ENCODE measurements at regions not wholly inside any gene's neighbourhood (a gene's known extent, or its start where the extent isn't known, plus 50 kb on each side); places are given as distances from the start of the nearest gene placed in this dataset.

GRCh38 chr15:25556136-25556535, 117.3 kb upstream of the UBE3A start:
- no peak overlapping the region for H3K4me3 ChIP-seq (ENCODE audit: insufficient read depth in 1 of 2, low read depth in 1 of 2, low read length in 2 of 2)
- no peak for DNase-seq
- H4K8ac ChIP-seq (ENCODE audit: low read length), result no peak overlapping the region
- no peak overlapping the region for H2AFZ ChIP-seq (ENCODE audit: low read depth, low read length)
- no peak overlapping the region for H3K4me2 ChIP-seq (ENCODE audit: low read length, poor library complexity, severe bottlenecking)
- no peak overlapping the region for H3K18ac ChIP-seq (ENCODE audit: low read depth in 1 of 2, low read length in 2 of 2)
- H2BK15ac ChIP-seq (ENCODE audit: low read depth, poor library complexity, severe bottlenecking), result no peak overlapping the region
- H3K9ac ChIP-seq (ENCODE audit: low read length), result no peak overlapping the region
- no peaks in the 10 kb centered on the region for H3K4me1 ChIP-seq (ENCODE audit: control insufficient read depth, insufficient read depth, low read depth, low read length)
- no peak overlapping the region for H4K91ac ChIP-seq (ENCODE audit: low read length)
- no peaks in the 10 kb centered on the region for H3K79me1 ChIP-seq (replicated peaks; ENCODE audit: low read length, poor library complexity, severe bottlenecking)
- no peak overlapping the region for H3K4ac ChIP-seq (ENCODE audit: low read depth in 1 of 2, low read length in 2 of 2)
- no peak overlapping the region for H2BK12ac ChIP-seq (ENCODE audit: low read length in 2 of 2)
- no peak overlapping the region for H2BK5ac ChIP-seq (ENCODE audit: low read depth, low read length, poor library complexity, severe bottlenecking)
- no peaks in the 10 kb centered on the region for H3K36me3 ChIP-seq (ENCODE audit: control insufficient read depth in 1 of 2, insufficient read depth in 2 of 2, low read depth in 1 of 2, low read length in 2 of 2)
- no peak overlapping the region for H3K27ac ChIP-seq (ENCODE audit: low read length, poor library complexity, severe bottlenecking)
- H2BK120ac ChIP-seq (ENCODE audit: low read depth, low read length), result no peak overlapping the region
- no peaks in the 10 kb centered on the region for H3K27me3 ChIP-seq (ENCODE audit: control insufficient read depth in 1 of 2, insufficient read depth in 1 of 2, low read length in 2 of 2)
- no peak overlapping the region for H3K23ac ChIP-seq (ENCODE audit: low read length in 2 of 2)
- no peaks in the 10 kb centered on the region for H3K9me3 ChIP-seq (ENCODE audit: control insufficient read depth, low read length)
- no peak overlapping the region for H2AK5ac ChIP-seq (ENCODE audit: low read length, severe bottlenecking)
- H3K14ac ChIP-seq (ENCODE audit: low read length in 2 of 2), result no peak overlapping the region

GRCh38 chr15:25554640-25555039, 115.8 kb upstream of the UBE3A start:
- 94% methylated on average over 9 of the region's 10 CpGs for WGBS
- Histone ChIP-seq H3K18ac (ENCODE audit: low read depth in 1 of 2, low read length in 2 of 2) (no peak overlapping the region), H3K4me3 (ENCODE audit: insufficient read depth in 1 of 2, low read depth in 1 of 2, low read length in 2 of 2) (no peak overlapping the region), H4K8ac (ENCODE audit: low read length) (no peak overlapping the region), H3K4me1 (ENCODE audit: control insufficient read depth, insufficient read depth, low read depth, low read length) (no peaks in the 10 kb centered on the region), H3K14ac (ENCODE audit: low read length in 2 of 2) (no peak overlapping the region), H2AK5ac (ENCODE audit: low read length, severe bottlenecking) (no peak overlapping the region), H3K79me1 (replicated peaks; ENCODE audit: low read length, poor library complexity, severe bottlenecking) (no peaks in the 10 kb centered on the region), H3K23ac (ENCODE audit: low read length in 2 of 2) (no peak overlapping the region), H3K27ac (ENCODE audit: low read length, poor library complexity, severe bottlenecking) (no peak overlapping the region), H3K9ac (ENCODE audit: low read length) (no peak overlapping the region), H3K4ac (ENCODE audit: low read depth in 1 of 2, low read length in 2 of 2) (no peak overlapping the region), H2BK5ac (ENCODE audit: low read depth, low read length, poor library complexity, severe bottlenecking) (no peak overlapping the region), H4K91ac (ENCODE audit: low read length) (no peak overlapping the region), H3K36me3 (ENCODE audit: control insufficient read depth in 1 of 2, insufficient read depth in 2 of 2, low read depth in 1 of 2, low read length in 2 of 2) (no peaks in the 10 kb centered on the region), H2BK12ac (ENCODE audit: low read length in 2 of 2) (no peak overlapping the region), H3K27me3 (ENCODE audit: control insufficient read depth in 1 of 2, insufficient read depth in 1 of 2, low read length in 2 of 2) (no peaks in the 10 kb centered on the region), H3K4me2 (ENCODE audit: low read length, poor library complexity, severe bottlenecking) (no peak overlapping the region), H2BK15ac (ENCODE audit: low read depth, poor library complexity, severe bottlenecking) (no peak overlapping the region), H2BK120ac (ENCODE audit: low read depth, low read length) (no peak overlapping the region), H2AFZ (ENCODE audit: low read depth, low read length) (no peak overlapping the region), H3K9me3 (ENCODE audit: control insufficient read depth, low read length) (no peaks in the 10 kb centered on the region)
- no peak for DNase-seq

GRCh38 chr15:25548600-25548999, 109.8 kb upstream of the UBE3A start:
- DNase-seq, result no peak
- no peak overlapping the region for H4K8ac ChIP-seq (ENCODE audit: low read length)
- H3K27ac ChIP-seq (ENCODE audit: low read length, poor library complexity, severe bottlenecking), result no peak overlapping the region
- H3K18ac ChIP-seq (ENCODE audit: low read depth in 1 of 2, low read length in 2 of 2), result no peak overlapping the region
- no peak overlapping the region for H3K4ac ChIP-seq (ENCODE audit: low read depth in 1 of 2, low read length in 2 of 2)
- no peak overlapping the region for H3K4me2 ChIP-seq (ENCODE audit: low read length, poor library complexity, severe bottlenecking)
- H3K4me1 ChIP-seq (ENCODE audit: control insufficient read depth, insufficient read depth, low read depth, low read length), result no peaks in the 10 kb centered on the region
- no peak overlapping the region for H3K14ac ChIP-seq (ENCODE audit: low read length in 2 of 2)
- H2BK5ac ChIP-seq (ENCODE audit: low read depth, low read length, poor library complexity, severe bottlenecking), result no peak overlapping the region
- no peak overlapping the region for H2BK15ac ChIP-seq (ENCODE audit: low read depth, poor library complexity, severe bottlenecking)
- H3K4me3 ChIP-seq (ENCODE audit: insufficient read depth in 1 of 2, low read depth in 1 of 2, low read length in 2 of 2), result no peak overlapping the region
- no peak overlapping the region for H2AFZ ChIP-seq (ENCODE audit: low read depth, low read length)
- H3K23ac ChIP-seq (ENCODE audit: low read length in 2 of 2), result no peak overlapping the region
- H4K91ac ChIP-seq (ENCODE audit: low read length), result no peak overlapping the region
- H3K9ac ChIP-seq (ENCODE audit: low read length), result no peak overlapping the region
- no peaks in the 10 kb centered on the region for H3K9me3 ChIP-seq (ENCODE audit: control insufficient read depth, low read length)
- no peaks in the 10 kb centered on the region for H3K79me1 ChIP-seq (replicated peaks; ENCODE audit: low read length, poor library complexity, severe bottlenecking)
- H2BK12ac ChIP-seq (ENCODE audit: low read length in 2 of 2), result no peak overlapping the region
- H3K27me3 ChIP-seq (ENCODE audit: control insufficient read depth in 1 of 2, insufficient read depth in 1 of 2, low read length in 2 of 2), result no peaks in the 10 kb centered on the region
- no peak overlapping the region for H2BK120ac ChIP-seq (ENCODE audit: low read depth, low read length)
- 85% methylated on average over 2 of the region's 3 CpGs for WGBS
- H2AK5ac ChIP-seq (ENCODE audit: low read length, severe bottlenecking), result no peak overlapping the region
- H3K36me3 ChIP-seq (ENCODE audit: control insufficient read depth in 1 of 2, insufficient read depth in 2 of 2, low read depth in 1 of 2, low read length in 2 of 2), result no peaks in the 10 kb centered on the region

- Histone ChIP-seq H4K8ac (ENCODE audit: low read length) (no peak overlapping the region), H3K4me3 (ENCODE audit: insufficient read depth in 1 of 2, low read depth in 1 of 2, low read length in 2 of 2) (no peak overlapping the region), H3K18ac (ENCODE audit: low read depth in 1 of 2, low read length in 2 of 2) (no peak overlapping the region), H3K27ac (ENCODE audit: low read length, poor library complexity, severe bottlenecking) (no peak overlapping the region), H3K9me3 (ENCODE audit: control insufficient read depth, low read length) (no peaks in the 10 kb centered on the region), H3K14ac (ENCODE audit: low read length in 2 of 2) (no peak overlapping the region), H3K4me2 (ENCODE audit: low read length, poor library complexity, severe bottlenecking) (no peak overlapping the region), H3K23ac (ENCODE audit: low read length in 2 of 2) (no peak overlapping the region), H3K27me3 (ENCODE audit: control insufficient read depth in 1 of 2, insufficient read depth in 1 of 2, low read length in 2 of 2) (no peaks in the 10 kb centered on the region), H2BK5ac (ENCODE audit: low read depth, low read length, poor library complexity, severe bottlenecking) (no peak overlapping the region), H2AK5ac (ENCODE audit: low read length, severe bottlenecking) (no peak overlapping the region), H3K9ac (ENCODE audit: low read length) (no peak overlapping the region), H3K4me1 (ENCODE audit: control insufficient read depth, insufficient read depth, low read depth, low read length) (no peaks in the 10 kb centered on the region), H3K36me3 (ENCODE audit: control insufficient read depth in 1 of 2, insufficient read depth in 2 of 2, low read depth in 1 of 2, low read length in 2 of 2) (no peaks in the 10 kb centered on the region), H2BK15ac (ENCODE audit: low read depth, poor library complexity, severe bottlenecking) (no peak overlapping the region), H2AFZ (ENCODE audit: low read depth, low read length) (no peak overlapping the region), H2BK120ac (ENCODE audit: low read depth, low read length) (no peak overlapping the region), H2BK12ac (ENCODE audit: low read length in 2 of 2) (no peak overlapping the region), H4K91ac (ENCODE audit: low read length) (no peak overlapping the region), H3K79me1 (replicated peaks; ENCODE audit: low read length, poor library complexity, severe bottlenecking) (no peaks in the 10 kb centered on the region), H3K4ac (ENCODE audit: low read depth in 1 of 2, low read length in 2 of 2) (no peak overlapping the region)
- 64% methylated on average over 3 of the region's 3 CpGs for WGBS
- no peak for DNase-seq
Observed at GRCh38 chr15:25545889-25546288, 107.1 kb upstream of the UBE3A start.

Measured in mesenchymal stem cell (in vitro differentiated cells and primary cell).